ENCODE measurements at regions not wholly inside any gene's neighbourhood (a gene's known extent, or its start where the extent isn't known, plus 50 kb on each side); places are given as distances from the start of the nearest gene placed in this dataset.

GRCh38 chr10:28781296-28781695 is 104.0 kb downstream of the BAMBI start:
- Histone ChIP-seq H3K9ac (ENCODE audit: low read length in 2 of 2) (no peak overlapping the region), H3K36me3 (ENCODE audit: control insufficient read depth in 2 of 2, insufficient read depth in 2 of 2, low read length in 2 of 2) (no peaks in the 10 kb centered on the region), H3K4me3 (ENCODE audit: low read length in 2 of 2) (no peak overlapping the region), H3K27me3 (ENCODE audit: control insufficient read depth in 1 of 2, insufficient read depth in 2 of 2, low read length in 2 of 2) (no peaks in the 10 kb centered on the region), H3K4me1 (ENCODE audit: control insufficient read depth, insufficient read depth, low read length) (no peaks in the 10 kb centered on the region), H3K27ac (ENCODE audit: low read length) (no peak overlapping the region), H3K9me3 (ENCODE audit: control insufficient read depth in 2 of 2, low read length in 2 of 2) (no peaks in the 10 kb centered on the region)

- Histone ChIP-seq H3K9me3 (ENCODE audit: control insufficient read depth in 2 of 2, low read length in 2 of 2) (no peaks in the 10 kb centered on the region), H3K27me3 (ENCODE audit: control insufficient read depth in 1 of 2, insufficient read depth in 2 of 2, low read length in 2 of 2) (no peaks in the 10 kb centered on the region), H3K4me1 (ENCODE audit: control insufficient read depth, insufficient read depth, low read length) (no peaks in the 10 kb centered on the region), H3K9ac (ENCODE audit: low read length in 2 of 2) (no peak overlapping the region), H3K36me3 (ENCODE audit: control insufficient read depth in 2 of 2, insufficient read depth in 2 of 2, low read length in 2 of 2) (no peaks in the 10 kb centered on the region), H3K27ac (ENCODE audit: low read length) (no peak overlapping the region), H3K4me3 (ENCODE audit: low read length in 2 of 2) (no peak overlapping the region)
These were observed 105.8 kb downstream of the BAMBI start for GRCh38 chr10:28783087-28783486.

DNA sequence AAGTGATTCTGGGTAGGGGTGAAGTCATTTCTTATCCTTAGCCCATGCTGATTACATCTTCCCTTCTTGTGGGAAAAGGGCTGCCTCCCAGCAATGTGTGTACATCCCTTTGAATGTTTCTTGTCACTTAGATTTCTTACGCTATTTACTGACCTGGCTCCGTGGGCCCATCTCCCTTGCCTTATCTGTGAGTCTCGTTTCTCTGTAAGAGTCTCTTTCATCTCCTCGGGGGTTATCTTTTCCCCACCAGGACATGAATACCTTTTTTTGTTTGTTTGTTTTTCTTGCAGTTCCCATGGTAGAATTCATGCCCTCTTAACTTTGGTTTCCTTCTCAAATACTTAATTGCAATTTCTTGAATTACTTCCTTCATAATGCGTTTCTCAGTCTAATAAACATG is 107.7 kb downstream of the BAMBI start:
- Histone ChIP-seq H3K36me3 (ENCODE audit: control insufficient read depth in 2 of 2, insufficient read depth in 2 of 2, low read length in 2 of 2) (no peaks in the 10 kb centered on the region), H3K9ac (ENCODE audit: low read length in 2 of 2) (no peak overlapping the region), H3K9me3 (ENCODE audit: control insufficient read depth in 2 of 2, low read length in 2 of 2) (no peaks in the 10 kb centered on the region), H3K27ac (ENCODE audit: low read length) (no peak overlapping the region), H3K4me1 (ENCODE audit: control insufficient read depth, insufficient read depth, low read length) (no peaks in the 10 kb centered on the region), H3K4me3 (ENCODE audit: low read length in 2 of 2) (no peak overlapping the region), H3K27me3 (ENCODE audit: control insufficient read depth in 1 of 2, insufficient read depth in 2 of 2, low read length in 2 of 2) (no peaks in the 10 kb centered on the region)

DNA sequence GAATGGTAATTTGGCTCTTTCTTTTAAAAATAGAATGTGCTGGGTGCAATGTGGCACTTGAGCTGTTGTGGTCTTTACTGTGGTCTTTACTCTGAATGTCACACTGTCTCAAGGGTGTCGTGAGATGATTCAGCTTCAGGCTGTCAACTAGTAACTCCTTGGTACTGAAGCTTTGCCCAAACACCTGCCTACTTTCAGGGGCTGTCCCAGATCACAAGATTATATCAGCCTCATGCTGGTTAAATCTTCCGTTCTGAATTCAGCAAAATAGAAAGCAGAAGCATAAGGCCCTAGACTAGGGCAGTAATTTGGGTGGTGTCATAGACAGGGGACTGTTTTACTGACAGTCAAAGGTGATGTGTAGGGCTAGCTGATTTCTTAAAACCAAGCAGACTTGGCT is 110.9 kb downstream of the BAMBI start:
- H3K27me3 ChIP-seq (ENCODE audit: control insufficient read depth in 1 of 2, insufficient read depth in 2 of 2, low read length in 2 of 2), result no peaks in the 10 kb centered on the region
- no peak overlapping the region for H3K27ac ChIP-seq (ENCODE audit: low read length)
- H3K4me1 ChIP-seq (ENCODE audit: control insufficient read depth, insufficient read depth, low read length), result no peaks in the 10 kb centered on the region
- H3K36me3 ChIP-seq (ENCODE audit: control insufficient read depth in 2 of 2, insufficient read depth in 2 of 2, low read length in 2 of 2), result no peaks in the 10 kb centered on the region
- no peak overlapping the region for H3K4me3 ChIP-seq (ENCODE audit: low read length in 2 of 2)
- H3K9ac ChIP-seq (ENCODE audit: low read length in 2 of 2), result no peak overlapping the region
- no peaks in the 10 kb centered on the region for H3K9me3 ChIP-seq (ENCODE audit: control insufficient read depth in 2 of 2, low read length in 2 of 2)

- H3K36me3 ChIP-seq (ENCODE audit: control insufficient read depth in 2 of 2, insufficient read depth in 2 of 2, low read length in 2 of 2), result no peaks in the 10 kb centered on the region
- H3K27ac ChIP-seq (ENCODE audit: low read length), result no peak overlapping the region
- H3K4me1 ChIP-seq (ENCODE audit: control insufficient read depth, insufficient read depth, low read length), result no peaks in the 10 kb centered on the region
- H3K9me3 ChIP-seq (ENCODE audit: control insufficient read depth in 2 of 2, low read length in 2 of 2), result no peaks in the 10 kb centered on the region
- no peak overlapping the region for H3K9ac ChIP-seq (ENCODE audit: low read length in 2 of 2)
- H3K4me3 ChIP-seq (ENCODE audit: low read length in 2 of 2), result no peak overlapping the region
- no peaks in the 10 kb centered on the region for H3K27me3 ChIP-seq (ENCODE audit: control insufficient read depth in 1 of 2, insufficient read depth in 2 of 2, low read length in 2 of 2)
These were observed 111.4 kb downstream of the BAMBI start for GRCh38 chr10:28788762-28789161.

GRCh38 chr10:28790146-28790545 is 112.8 kb downstream of the BAMBI start:
- no peak overlapping the region for H3K27ac ChIP-seq (ENCODE audit: low read length)

GRCh38 chr10:28793482-28793881 is 116.2 kb downstream of the BAMBI start:
- Histone ChIP-seq H3K36me3 (ENCODE audit: control insufficient read depth in 2 of 2, insufficient read depth in 2 of 2, low read length in 2 of 2) (no peaks in the 10 kb centered on the region), H3K9ac (ENCODE audit: low read length in 2 of 2) (no peak overlapping the region)

More at GRCh38 chr10:28790146-28790545, 112.8 kb downstream of the BAMBI start:
- no peaks in the 10 kb centered on the region for H3K4me1 ChIP-seq (ENCODE audit: control insufficient read depth, insufficient read depth, low read length)
- no peaks in the 10 kb centered on the region for H3K27me3 ChIP-seq (ENCODE audit: control insufficient read depth in 1 of 2, insufficient read depth in 2 of 2, low read length in 2 of 2)
- H3K9me3 ChIP-seq (ENCODE audit: control insufficient read depth in 2 of 2, low read length in 2 of 2), result no peaks in the 10 kb centered on the region
- H3K36me3 ChIP-seq (ENCODE audit: control insufficient read depth in 2 of 2, insufficient read depth in 2 of 2, low read length in 2 of 2), result no peaks in the 10 kb centered on the region
- H3K4me3 ChIP-seq (ENCODE audit: low read length in 2 of 2), result no peak overlapping the region
- H3K9ac ChIP-seq (ENCODE audit: low read length in 2 of 2), result no peak overlapping the region

DNA sequence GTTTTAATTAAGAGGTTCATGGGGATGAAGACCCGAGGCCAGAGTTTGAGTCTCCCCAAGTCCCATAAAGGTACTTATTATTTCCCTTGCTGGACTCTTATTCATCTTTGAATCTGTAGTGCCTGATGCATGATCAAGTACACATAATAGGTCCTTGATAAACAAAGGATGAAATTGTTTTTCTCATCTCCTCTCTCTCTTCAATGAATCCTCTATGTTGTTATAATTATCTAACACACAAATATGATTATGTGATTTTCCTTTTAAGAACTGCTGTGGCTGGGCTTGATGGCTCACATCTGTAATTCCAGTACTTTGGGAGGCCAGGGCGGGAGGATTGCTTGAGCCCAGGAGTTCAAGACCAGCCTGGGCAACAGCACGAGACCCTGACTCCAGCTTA is 117.7 kb downstream of the BAMBI start:
- Histone ChIP-seq H3K36me3 (ENCODE audit: control insufficient read depth in 2 of 2, insufficient read depth in 2 of 2, low read length in 2 of 2) (no peaks in the 10 kb centered on the region), H3K4me3 (ENCODE audit: low read length in 2 of 2) (no peak overlapping the region), H3K27me3 (ENCODE audit: control insufficient read depth in 1 of 2, insufficient read depth in 2 of 2, low read length in 2 of 2) (no peaks in the 10 kb centered on the region), H3K9ac (ENCODE audit: low read length in 2 of 2) (no peak overlapping the region), H3K4me1 (ENCODE audit: control insufficient read depth, insufficient read depth, low read length) (no peaks in the 10 kb centered on the region), H3K27ac (ENCODE audit: low read length) (no peak overlapping the region), H3K9me3 (ENCODE audit: control insufficient read depth in 2 of 2, low read length in 2 of 2) (no peaks in the 10 kb centered on the region)

More at GRCh38 chr10:28793482-28793881, 116.2 kb downstream of the BAMBI start:
- H3K4me3 ChIP-seq (ENCODE audit: low read length in 2 of 2), result no peak overlapping the region
- H3K27ac ChIP-seq (ENCODE audit: low read length), result no peak overlapping the region
- no peaks in the 10 kb centered on the region for H3K4me1 ChIP-seq (ENCODE audit: control insufficient read depth, insufficient read depth, low read length)
- no peaks in the 10 kb centered on the region for H3K9me3 ChIP-seq (ENCODE audit: control insufficient read depth in 2 of 2, low read length in 2 of 2)
- no peaks in the 10 kb centered on the region for H3K27me3 ChIP-seq (ENCODE audit: control insufficient read depth in 1 of 2, insufficient read depth in 2 of 2, low read length in 2 of 2)

- Histone ChIP-seq H3K4me1 (ENCODE audit: control insufficient read depth, insufficient read depth, low read length) (peaks cover 3% of the 10 kb centered on the region), H3K4me3 (ENCODE audit: low read length in 2 of 2) (no peak overlapping the region), H3K36me3 (ENCODE audit: control insufficient read depth in 2 of 2, insufficient read depth in 2 of 2, low read length in 2 of 2) (no peaks in the 10 kb centered on the region), H3K9ac (ENCODE audit: low read length in 2 of 2) (no peak overlapping the region), H3K9me3 (ENCODE audit: control insufficient read depth in 2 of 2, low read length in 2 of 2) (no peaks in the 10 kb centered on the region), H3K27me3 (ENCODE audit: control insufficient read depth in 1 of 2, insufficient read depth in 2 of 2, low read length in 2 of 2) (no peaks in the 10 kb centered on the region), H3K27ac (ENCODE audit: low read length) (no peak overlapping the region)
These were observed 119.5 kb downstream of the BAMBI start for GRCh38 chr10:28796606-28797512.

- Histone ChIP-seq H3K27ac (ENCODE audit: low read length) (no peak overlapping the region), H3K4me3 (ENCODE audit: low read length in 2 of 2) (no peak overlapping the region), H3K36me3 (ENCODE audit: control insufficient read depth in 2 of 2, insufficient read depth in 2 of 2, low read length in 2 of 2) (no peaks in the 10 kb centered on the region), H3K9ac (ENCODE audit: low read length in 2 of 2) (no peak overlapping the region), H3K27me3 (ENCODE audit: control insufficient read depth in 1 of 2, insufficient read depth in 2 of 2, low read length in 2 of 2) (no peaks in the 10 kb centered on the region), H3K9me3 (ENCODE audit: control insufficient read depth in 2 of 2, low read length in 2 of 2) (no peaks in the 10 kb centered on the region), H3K4me1 (ENCODE audit: control insufficient read depth, insufficient read depth, low read length) (peaks cover 3% of the 10 kb centered on the region)
These were observed 120.6 kb downstream of the BAMBI start for GRCh38 chr10:28797904-28798371.

GRCh38 chr10:28798428-28798955 is 121.2 kb downstream of the BAMBI start:
- H3K9me3 ChIP-seq (ENCODE audit: control insufficient read depth in 2 of 2, low read length in 2 of 2), result no peaks in the 10 kb centered on the region
- H3K27ac ChIP-seq (ENCODE audit: low read length), result no peak overlapping the region
- H3K4me3 ChIP-seq (ENCODE audit: low read length in 2 of 2), result no peak overlapping the region
- no peaks in the 10 kb centered on the region for H3K36me3 ChIP-seq (ENCODE audit: control insufficient read depth in 2 of 2, insufficient read depth in 2 of 2, low read length in 2 of 2)
- peaks cover 3% of the 10 kb centered on the region for H3K4me1 ChIP-seq (ENCODE audit: control insufficient read depth, insufficient read depth, low read length)
- no peak overlapping the region for H3K9ac ChIP-seq (ENCODE audit: low read length in 2 of 2)
- H3K27me3 ChIP-seq (ENCODE audit: control insufficient read depth in 1 of 2, insufficient read depth in 2 of 2, low read length in 2 of 2), result no peaks in the 10 kb centered on the region
